DMS79 treated with DMSO at 0.1 percent for 48 hours (cell line): ENCODE measurements at regions not wholly inside any gene's neighbourhood (a gene's known extent, or its start where the extent isn't known, plus 50 kb on each side); places are given as distances from the start of the nearest gene placed in this dataset.
A peak's percentile ranks its signal among the peaks of the same experiment; 100 is the strongest.
"Not testable (repeated sequence)": the region's sequence is repeated elsewhere in the genome, so short reads cannot be mapped to it uniquely, and the experiment has no call there.

Experiments used
- DNase-seq: peaks from one replicate; lab custom pipeline; 2025; lab: John Stamatoyannopoulos, UW

DNA sequence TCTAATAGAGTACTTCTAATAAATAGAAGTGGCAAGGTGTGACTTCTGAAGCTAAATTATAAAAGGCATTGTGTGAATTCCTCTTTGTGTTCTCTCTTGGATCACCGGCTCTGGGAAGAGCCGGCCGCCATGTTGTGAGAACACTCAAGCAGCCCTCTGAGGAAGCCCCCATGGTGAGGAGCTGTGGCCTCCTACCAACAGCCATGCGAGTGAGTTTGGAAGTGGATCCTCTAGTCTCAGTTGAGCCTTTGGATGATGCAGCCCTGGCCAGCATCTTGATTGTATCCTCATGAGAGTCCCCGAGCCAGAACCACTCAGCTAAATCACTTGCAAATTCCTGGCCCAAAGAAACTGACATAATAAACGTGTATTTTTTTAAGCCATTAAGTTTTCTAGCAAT, 94.5 kb upstream of the CARD11 start:
- no peak for DNase-seq

DNA sequence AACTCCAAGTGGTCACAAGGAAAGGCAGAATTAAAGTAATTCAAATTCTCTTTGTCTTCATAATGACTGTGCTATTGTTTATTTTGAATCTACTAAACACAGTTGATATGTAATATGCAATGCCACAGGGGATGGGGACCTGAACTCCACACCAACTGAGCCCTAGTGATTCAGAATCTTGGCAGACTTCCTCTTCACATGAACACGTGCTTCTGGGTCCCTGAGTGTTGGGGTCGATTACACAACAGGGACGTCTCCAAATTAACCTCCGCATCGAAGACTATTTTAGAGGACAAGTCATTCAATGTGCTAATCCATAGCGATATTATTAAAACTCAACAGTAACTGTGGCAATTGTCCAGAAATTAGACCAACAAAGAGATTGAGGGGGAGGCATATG, 95.3 kb upstream of the CARD11 start:
- no peak for DNase-seq

DNA sequence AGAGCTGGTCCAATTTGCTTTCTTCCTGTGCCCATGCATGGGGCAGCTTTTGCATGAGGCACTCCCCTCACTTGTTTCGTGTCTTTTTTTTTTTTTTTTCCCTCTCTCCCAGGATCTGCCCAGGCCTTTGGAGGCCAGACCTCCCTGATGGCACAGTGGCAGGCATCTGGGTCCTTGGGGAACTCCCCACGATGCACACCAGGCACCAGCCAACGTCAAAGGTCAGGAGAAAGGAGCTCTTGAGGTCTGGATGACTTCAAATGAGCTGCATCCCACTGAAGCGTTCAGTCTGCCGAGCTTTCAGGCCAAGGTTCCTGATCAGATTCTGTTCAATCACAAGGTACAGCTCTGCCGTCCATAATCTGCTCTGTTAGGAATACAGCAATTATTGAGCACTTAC, 97.2 kb upstream of the CARD11 start:
- DNase-seq = no peak

DNA sequence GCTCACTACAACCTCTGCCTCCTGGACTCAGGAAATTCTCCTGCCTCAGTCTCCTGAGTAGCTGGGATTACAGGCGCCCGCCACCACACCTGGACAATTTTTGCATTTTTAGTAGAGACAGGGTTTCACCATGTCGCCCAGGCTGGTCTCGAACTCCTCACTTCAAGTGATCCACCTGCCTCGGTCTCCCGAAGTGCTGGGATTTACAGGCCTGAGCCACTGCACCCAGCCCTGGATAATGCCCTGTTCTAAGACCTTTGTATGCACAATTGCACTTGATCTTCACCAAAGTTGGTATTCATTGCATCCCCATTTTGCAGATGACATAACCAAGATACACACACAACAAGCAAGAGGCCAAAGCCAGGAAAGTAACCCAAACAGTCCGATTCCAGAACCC, 97.7 kb upstream of the CARD11 start:
- no peak for DNase-seq

DNA sequence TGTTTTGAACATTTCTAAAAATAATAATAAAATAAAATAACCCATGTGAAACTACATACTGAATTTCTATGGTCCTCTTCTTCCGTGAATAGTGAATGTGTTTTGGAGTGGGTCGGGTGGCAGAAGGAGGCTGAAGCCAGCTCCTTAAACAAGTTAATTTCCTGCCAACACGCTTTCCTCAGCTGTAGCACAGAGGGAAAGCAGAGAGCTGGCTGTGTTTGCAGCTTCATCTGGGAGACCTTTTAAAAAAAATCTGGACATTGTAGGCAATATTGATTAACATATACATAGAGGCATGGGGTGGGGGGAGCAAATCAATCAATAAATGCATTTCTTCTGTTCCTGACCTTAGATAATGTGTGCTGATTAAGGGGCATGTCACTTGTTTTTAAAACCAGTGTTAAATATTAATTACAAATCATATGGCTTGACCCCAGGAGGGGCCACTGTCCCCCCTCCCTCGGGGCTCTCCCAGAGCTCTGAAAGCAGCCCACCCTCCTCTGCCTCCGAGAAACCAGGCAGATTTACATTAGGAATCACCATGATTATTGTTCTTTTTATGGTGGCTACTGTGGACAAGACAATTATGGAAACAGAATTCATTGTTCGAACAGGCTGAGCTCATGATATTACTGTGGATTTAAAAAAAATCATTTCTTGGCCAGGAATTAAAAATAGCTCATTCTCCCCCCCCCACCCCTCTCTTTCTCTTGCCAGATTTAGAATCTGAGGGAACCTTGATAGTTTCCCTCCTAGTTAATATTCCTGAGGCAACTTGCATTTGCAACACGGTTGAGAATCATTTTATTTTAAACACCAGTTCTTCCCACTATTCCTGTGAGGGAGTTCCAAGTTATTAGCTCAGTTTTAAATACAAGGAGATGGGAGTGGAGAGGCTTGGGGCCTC, 100.5 kb upstream of the CARD11 start:
- DNase-seq = no peak

DNA sequence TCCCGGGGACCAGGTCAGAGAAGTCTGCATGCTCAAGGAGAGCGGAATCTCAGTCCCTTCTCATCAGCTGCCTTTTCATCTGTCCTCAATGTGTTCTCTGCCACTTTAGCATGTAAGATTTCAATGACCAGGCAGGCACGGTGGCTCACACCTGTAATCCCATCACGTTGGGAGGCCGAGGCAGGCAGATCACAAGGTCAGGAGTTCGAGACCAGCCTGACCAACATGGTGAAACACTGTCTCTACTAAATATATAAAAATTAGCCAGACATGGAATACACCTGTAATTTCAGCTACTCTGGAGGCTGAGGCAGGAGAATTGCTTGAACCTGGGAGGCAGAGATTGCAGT, 101.1 kb upstream of the CARD11 start:
- DNase-seq = not testable (repeated sequence)

DNA sequence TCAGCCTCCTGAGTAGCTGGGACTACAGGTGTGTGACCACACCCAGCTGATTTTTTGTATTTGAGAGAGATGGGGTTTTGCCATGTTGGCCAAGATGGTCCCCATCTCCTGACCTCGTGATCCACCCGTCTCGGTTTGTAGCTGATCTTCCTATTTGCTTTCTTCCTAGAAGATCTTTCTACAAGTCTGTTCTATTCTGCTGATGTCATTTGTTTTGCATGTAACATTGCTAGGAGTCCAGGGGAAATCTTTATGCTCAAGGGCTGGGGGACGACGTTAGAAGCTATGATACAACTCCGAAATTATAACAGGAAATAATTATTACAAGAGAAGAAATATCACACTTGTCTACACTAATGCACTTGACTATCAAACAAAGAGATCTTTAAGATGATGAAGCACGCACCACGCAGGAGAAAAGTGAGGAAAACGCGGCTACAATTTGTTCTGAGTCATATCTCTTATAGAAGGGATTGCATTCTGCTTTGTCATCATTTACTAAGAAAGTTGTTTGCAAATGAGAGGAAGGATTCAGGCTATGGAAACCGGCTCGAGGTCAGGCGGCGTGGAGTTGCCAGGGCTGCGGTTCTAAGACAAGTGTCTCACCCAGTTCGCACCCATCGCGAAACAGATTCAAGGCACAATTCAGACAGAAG, 103.0 kb upstream of the CARD11 start:
- no peak for DNase-seq

DNA sequence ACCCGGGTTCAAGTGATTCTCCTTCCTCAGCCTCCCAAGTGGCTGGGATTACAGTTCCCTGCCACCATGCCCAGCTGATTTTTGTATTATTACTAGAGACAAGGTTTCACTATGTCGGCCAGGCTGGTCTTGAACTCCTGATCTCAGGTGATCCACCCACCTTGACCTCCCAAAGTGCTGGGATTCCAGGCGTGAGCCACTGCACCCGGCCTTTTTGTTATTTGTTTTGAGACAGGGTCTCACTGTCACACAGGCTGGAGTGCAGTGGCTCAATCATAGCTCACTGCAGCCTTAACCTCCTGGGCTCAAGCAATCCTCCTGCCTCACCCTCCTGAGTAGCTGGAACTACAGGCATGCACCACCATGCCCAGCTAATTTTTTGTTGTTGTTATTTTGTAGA, 104.8 kb upstream of the CARD11 start:
- not testable (repeated sequence) for DNase-seq

DNA sequence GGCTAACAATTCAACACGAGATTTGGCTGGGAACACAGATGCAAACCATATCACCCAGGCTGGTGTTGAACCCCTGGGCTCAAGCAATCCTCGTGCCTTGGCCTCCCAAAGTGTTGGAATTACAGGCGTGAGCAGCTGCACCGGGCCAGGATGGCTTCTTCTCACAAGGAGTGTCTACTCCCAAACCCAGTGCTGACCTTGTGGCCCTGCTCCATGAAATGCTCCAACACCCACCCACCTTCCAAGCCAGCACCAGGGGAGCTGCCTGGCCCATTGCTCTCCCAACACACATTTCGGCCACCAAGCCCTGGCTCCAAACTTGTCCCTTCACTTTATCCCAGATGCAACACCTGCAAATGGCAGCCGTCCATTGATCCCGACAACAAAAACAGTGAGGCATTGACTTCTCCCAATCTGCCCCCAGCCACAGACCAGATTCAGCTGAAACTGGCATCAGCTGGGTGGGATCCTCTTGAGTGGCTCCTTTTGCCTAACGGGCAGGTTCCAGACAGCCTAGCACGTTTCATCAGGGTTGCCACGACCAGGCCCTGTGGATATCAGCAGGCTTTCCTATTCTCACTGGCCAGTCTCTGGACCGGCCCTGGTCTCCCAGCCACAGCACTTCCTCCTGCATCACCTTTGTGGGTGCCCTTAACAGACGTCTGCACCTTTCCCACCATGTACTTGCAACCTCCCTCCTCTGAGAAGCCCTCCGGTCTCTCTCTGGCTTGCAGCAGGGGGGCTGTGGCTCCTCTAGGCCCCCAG, 105.7 kb upstream of the CARD11 start:
- DNase-seq = no peak

DNA sequence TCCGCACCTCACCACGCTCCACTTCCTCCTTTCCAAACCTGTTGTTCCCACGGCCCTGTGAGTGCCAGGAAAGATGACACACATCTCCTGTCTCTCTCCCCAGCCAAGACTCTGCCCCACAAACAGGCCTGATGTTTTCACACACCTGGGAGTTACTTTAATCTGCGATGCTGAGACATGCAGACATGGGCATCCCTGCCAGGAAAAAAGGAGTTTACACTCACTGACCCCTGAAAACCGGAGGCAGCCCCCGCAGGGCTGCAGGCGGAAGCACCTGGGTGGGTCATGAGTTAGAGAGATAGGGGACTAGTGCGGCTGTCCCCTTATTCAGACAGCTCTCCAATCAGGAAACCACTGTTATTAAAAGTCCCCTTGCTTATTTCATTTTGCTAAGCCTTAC, 106.4 kb upstream of the CARD11 start:
- DNase-seq = no peak

DNA sequence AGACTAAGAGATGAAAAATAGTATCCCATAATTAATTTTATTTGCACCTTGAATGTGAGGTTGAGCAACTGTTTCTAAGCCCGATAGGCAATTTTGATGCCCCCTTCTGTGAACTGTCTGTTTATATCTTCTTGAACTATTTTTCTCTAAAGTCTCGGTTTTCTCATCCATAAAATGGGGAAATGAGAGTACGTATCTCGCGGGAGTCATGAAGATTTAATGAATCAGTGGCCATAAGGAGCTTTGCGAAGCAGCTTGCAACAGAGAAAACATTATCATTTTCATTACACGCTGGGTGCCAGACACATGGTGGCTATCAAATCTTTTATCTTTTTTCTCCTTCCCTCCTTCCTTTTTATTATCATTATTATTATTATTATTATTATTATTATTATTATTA, 108.1 kb upstream of the CARD11 start:
- DNase-seq = no peak

DNA sequence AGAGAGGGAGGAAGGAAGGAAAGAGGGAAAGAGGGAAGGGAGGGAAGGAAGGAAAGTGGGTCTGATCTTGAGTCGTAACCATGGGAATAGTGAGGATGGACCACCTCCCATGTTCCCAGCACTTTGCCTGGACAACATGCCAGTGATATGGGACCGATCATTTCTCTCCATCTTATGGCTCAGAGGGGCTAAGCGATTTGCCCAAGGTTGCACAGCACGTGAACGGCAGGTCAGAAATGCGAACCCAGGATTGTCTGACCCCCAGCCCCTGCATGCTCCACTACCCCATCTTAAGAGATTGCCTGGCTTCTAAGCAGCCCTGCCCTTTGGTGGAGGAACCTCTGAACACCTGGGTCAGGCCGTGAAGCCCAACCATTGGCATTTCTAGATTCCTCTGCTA, 109.0 kb upstream of the CARD11 start:
- DNase-seq = no peak

DNA sequence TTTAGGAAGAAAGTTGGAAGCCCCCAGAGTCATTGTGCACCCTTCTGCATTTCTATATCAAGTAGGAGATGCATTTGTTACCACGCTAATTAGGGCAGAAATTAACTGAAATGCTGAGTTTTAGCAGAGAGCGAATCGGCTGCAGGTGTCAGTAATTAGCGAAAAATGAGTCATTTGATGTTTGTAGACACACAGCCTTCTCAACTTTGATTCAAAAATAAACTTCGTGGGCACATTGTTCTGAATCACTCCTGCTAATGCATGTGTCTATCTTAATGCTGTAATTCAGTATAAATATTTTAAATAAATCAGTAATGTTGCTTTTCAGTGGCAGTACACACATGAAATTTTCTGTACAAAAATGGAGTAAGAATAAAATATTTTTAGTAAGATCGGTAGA, 109.5 kb upstream of the CARD11 start:
- no peak for DNase-seq

DNA sequence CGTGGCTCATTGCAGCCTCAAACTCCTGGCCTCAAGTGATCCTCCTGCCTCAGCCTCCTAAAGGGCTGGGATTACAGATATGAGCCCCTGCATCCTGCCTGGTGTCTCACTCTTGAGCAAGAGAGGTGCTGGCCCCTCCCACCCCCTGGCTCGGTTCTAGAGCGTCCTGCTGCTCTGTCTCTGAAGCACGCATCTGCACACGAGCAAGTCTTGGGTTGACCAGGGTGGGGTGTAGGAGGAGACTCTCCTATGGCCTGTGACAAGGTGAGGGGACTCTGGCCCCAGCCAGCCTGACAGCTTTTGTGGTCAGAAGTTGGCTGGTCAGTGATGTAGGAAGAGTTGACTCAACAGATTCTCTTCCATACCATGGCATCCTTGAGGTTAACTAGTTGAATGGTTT, 110.7 kb upstream of the CARD11 start:
- DNase-seq = no peak

DNA sequence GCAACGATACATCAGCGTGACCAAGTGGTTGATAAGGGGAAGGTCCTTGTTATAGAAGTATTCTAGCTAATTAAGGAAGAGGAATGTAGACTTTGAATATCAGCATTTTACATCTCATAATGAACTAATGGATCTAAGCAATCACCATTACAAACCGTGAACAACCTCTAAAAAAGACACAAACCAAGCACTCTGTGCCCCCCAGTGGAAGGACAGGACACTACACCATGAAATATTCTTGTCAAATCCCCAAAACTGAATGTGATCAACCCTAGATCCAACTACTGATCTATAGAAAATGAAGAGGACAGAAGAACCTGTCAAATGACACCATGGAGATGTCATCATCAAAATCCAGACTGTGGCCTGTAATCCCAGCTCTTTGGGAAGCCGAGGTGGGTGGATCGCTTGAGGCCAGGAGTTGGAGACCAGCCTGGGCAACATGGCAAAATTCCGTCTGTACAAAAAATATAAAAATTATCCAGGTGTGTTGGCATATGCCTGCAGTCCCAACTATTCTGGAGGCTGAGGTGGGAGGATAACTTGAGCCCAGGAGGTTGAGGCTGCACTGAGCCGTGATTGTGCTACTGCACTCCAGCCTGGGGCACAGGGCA, 111.3 kb upstream of the CARD11 start:
- DNase-seq = peak; percentile 28

DNA sequence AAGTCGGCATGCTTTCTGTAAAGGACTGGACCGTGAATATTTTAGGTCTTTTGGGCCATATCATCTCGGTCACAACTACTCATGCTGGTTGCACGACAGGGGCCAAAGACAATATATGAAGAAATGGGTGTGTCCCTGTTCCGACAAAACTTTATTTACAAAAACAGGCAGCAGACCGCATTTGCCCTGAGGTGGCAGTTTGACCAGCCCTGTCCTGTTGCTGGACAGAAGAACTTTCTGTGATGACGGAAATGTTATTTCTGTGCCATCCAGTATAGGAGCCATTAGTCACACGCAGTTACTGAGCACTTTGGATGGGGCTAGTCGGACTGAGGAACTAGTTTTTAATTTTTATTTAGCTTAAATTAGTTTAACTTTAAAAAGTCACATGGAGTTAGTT, 112.8 kb upstream of the CARD11 start:
- no peak for DNase-seq

DNA sequence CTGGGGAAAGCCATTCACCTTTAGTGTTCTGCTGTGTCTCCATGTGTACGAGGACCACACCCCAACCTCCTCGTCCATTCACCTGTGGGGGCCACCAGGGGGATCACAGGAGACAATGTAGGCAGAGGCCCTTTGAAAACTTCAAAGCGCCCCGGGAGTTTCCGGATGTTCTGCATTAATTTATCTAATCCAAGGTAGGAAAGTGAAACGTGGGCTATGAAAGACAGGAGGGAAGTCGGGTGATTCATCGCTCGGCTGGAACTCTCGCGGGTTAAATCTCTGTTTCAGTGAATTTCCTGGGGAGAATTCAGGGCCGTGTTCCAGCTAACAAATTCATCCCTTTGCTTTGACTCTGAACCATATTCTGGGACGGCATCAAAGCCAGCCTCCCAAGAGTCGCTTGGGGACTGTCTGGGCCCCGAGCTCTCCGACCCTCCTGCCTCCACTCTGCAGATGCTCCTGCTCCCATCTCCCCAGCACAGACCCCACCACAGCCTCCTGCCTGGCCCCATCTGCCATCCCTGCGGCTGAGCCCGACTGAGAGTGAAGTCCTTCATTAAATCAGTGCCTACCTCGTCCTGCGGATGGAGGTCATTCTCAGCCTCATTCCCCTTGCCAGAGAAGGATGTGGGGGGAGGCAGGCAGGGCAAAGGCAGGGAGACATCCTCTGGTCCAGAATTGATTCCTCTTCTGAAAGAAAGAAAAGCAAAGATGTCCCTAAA, 114.1 kb upstream of the CARD11 start:
- DNase-seq = no peak

DNA sequence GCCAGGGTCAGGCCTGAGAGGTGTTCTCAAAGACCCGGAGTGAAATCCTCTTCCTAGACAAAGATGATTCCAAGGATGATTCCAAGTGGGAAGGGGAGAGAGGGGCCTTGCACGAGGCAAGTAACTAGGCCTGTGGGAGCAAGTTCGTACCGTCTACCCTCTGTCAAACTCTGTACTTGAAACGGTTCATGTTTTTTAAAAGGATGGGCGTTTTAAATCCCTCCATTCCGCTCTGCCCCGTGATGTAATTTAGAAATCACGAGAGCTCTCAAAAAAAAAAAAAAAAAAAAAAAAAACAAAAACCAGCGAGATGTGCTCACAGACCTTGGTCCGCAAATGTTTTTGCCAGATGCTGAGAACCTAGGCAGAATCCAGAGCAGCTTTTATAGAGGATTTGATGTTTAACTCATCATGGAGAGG, 114.7 kb upstream of the CARD11 start:
- no peak for DNase-seq

DNA sequence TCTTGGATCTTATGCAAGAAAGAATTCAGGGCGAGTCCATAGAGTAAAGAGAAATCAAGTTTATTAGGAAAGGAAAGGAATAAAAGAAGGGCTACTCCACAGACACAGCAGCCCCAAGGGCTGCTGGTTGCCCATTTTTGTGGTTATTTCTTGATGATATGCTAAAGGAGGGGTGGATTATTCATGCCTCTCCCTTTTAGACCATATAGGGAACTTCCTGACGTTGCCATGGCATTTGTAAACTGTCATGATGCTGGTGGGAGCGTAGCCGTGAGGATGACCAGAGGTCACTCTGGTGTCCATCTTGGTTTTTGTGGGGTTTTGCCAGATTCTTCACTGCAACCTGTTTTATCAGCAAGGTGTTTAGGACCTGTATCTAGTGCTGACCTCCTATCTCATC, 115.4 kb upstream of the CARD11 start:
- DNase-seq = no peak

DNA sequence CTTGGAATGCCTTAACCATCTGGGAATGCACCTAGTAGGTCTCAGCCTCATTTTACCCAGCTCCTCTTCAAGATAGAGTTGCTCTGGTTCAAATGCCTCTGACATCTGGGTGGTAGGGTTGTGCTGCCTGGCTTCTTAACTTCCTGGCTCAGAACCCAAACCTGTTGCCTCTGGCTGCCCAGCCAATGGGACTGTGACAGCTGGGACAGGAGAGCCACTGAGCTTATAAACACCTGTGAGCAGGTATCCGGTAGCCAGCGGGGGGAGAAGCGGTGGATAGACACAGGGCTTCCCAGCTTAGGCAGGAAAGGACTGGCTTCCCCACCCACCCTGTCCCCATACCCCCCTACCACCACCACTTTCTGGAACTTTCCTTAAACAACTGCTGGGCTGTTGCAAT, 115.8 kb upstream of the CARD11 start:
- DNase-seq = no peak

DNA sequence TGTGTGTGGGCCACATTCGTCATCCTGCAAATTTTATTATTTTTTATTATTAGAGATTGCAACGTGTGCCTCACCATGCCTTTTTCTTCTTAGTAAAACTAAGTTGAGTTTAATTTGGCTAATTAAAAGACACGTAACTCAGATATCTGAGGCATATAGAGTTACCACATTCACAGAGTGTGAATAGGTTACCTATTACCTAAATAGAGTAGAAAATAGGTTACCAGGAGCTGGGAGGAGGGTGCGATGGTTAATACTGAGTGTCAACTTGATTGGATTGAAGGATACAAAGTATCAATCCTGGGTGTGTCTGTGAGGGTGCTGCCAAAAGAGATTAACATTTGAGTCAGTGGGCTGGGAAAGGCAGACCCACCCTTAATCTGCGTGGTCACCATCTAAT, 116.3 kb upstream of the CARD11 start:
- DNase-seq = not testable (repeated sequence)

DNA sequence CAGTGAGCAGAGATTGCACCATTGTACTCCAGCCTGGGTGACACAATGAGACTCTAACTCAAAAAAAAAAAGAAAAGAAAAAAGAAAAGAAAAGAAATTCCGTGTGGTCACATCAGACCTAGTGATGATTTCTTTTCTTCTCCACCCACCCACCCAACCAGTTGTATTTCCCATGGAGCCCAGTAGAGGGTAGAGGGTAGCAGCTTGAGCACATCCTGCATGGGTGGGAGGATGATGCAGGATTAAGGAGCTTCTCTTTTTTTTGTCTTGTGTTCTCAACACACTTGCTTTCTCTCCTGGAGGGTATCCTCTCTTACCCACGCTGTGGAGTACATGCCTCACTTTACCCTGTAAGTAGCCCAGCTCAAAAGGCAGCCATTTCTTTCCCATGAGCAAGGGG, 118.6 kb upstream of the CARD11 start:
- no peak for DNase-seq
